NB4 (cell line): ENCODE measurements at regions not wholly inside any gene's neighbourhood (a gene's known extent, or its start where the extent isn't known, plus 50 kb on each side); places are given as distances from the start of the nearest gene placed in this dataset.
"Not testable (repeated sequence)": the region's sequence is repeated elsewhere in the genome, so short reads cannot be mapped to it uniquely, and the experiment has no call there.

Source experiments
- DNase-seq: peaks from one replicate; pipeline ENCODE4 v3.0.0; 2010; ENCODE audit warnings: low read depth
- H3K4me3 ChIP-seq: one replicate; pipeline ENCODE4 v1.5.1; 2011; ENCODE audit warnings: mild to moderate bottlenecking, low read depth, low read length, moderate library complexity
- MAX ChIP-seq: IDR thresholded peaks from 2 replicates; pipeline ENCODE4 v1.6.1; 2011; ENCODE audit warnings: low read depth, low read length
- MYC ChIP-seq: IDR thresholded peaks from 2 replicates; pipeline ENCODE4 v1.6.1; 2011; ENCODE audit warnings: low read depth, low read length
- POLR2A ChIP-seq: IDR thresholded peaks from 2 replicates; pipeline ENCODE4 v1.6.1; 2011; ENCODE audit warnings: mild to moderate bottlenecking; ENCODE audit not compliant: insufficient read length; ENCODE audit errors: extremely low read depth
- TF ChIP-seq, protein P1 (sequence below): IDR thresholded peaks from one replicate; pipeline ENCODE4 v1.5.1; 2012; ENCODE audit warnings: low read depth, low read length

DNA sequence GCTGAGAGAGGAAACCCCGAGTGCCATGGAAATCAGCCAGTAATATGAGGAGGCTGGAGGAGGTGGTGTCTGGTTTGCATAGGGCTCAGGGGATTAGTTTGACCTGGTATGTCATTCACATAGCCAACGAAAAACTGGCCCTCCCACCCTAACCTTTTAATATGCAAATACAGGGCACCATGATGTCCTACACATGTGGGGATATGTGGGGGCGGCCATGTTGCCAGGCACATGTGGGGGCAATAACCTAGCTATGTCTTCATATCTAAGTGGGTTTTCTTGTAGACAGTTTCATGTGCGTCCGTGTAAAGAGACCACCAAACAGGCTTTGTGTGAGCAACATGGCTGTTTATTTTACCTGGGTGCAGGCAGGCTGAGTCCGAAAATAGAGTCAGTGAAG lies 110.1 kb downstream of the MOBP start:
- TF ChIP-seq, protein P1, sequence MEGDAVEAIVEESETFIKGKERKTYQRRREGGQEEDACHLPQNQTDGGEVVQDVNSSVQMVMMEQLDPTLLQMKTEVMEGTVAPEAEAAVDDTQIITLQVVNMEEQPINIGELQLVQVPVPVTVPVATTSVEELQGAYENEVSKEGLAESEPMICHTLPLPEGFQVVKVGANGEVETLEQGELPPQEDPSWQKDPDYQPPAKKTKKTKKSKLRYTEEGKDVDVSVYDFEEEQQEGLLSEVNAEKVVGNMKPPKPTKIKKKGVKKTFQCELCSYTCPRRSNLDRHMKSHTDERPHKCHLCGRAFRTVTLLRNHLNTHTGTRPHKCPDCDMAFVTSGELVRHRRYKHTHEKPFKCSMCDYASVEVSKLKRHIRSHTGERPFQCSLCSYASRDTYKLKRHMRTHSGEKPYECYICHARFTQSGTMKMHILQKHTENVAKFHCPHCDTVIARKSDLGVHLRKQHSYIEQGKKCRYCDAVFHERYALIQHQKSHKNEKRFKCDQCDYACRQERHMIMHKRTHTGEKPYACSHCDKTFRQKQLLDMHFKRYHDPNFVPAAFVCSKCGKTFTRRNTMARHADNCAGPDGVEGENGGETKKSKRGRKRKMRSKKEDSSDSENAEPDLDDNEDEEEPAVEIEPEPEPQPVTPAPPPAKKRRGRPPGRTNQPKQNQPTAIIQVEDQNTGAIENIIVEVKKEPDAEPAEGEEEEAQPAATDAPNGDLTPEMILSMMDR = no peak
- TF ChIP-seq MAX (no peak), MYC (no peak), POLR2A (no peak)
- DNase-seq = no peak
- H3K4me3 ChIP-seq = no peak overlapping the region

DNA sequence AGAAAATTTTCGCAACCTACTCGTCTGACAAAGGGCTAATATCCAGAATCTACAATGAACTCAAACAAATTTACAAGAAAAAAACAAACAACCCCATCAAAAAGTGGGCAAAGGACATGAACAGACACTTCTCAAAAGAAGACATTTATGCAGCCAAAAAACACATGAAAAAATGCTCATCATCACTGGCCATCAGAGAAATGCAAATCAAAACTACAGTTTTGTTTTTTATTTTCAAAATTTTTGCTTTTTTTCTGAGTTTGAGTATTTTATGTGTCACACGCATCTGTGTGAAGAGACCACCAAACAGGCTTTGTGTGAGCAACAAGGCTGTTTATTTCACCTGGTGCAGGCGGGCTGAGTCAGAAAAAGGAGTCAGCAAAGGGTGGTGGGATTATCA lies 118.7 kb downstream of the MOBP start:
- not testable (repeated sequence) for DNase-seq

DNA sequence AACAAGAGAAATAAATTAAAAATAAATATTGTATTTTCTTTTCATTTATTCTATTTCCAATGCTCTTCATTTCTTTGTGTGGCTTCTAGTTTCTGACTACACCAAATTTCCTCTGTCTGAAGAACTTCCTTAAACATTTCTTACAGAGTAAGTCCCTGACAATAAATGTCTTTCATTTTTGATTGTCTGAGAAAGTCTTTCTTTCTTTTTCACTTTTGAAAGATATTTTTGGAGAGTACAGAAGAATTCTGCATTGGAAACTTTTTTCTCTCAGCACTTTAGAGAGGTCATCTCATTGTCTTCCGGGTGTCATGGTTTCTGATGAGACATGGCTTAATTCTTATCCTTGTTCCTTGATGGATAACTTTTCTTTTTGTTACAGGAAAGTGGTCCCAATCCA lies 119.6 kb downstream of the MOBP start:
- H3K4me3 ChIP-seq = no peak overlapping the region
- no peak for DNase-seq
- TF ChIP-seq MAX (no peak), POLR2A (no peak), MYC (no peak)

More for the DNA sequence above, 118.7 kb downstream of the MOBP start:
- H3K4me3 ChIP-seq = not testable (repeated sequence)

GRCh38 chr3:39590806-39591205 lies 123.3 kb downstream of the MOBP start:
- TF ChIP-seq MAX (no peak), MYC (no peak), POLR2A (no peak)
- TF ChIP-seq, protein P1 = no peak
- H3K4me3 ChIP-seq = no peak overlapping the region
- no peak for DNase-seq

GRCh38 chr3:39592311-39593050 lies 125.0 kb downstream of the MOBP start:
- no peak overlapping the region for H3K4me3 ChIP-seq
- no peak for DNase-seq
- TF ChIP-seq MAX (no peak), POLR2A (no peak), MYC (no peak)
- TF ChIP-seq, protein P1 = no peak

GRCh38 chr3:39593341-39593740 lies 125.9 kb downstream of the MOBP start:
- H3K4me3 ChIP-seq = no peak overlapping the region
- no peak for TF ChIP-seq MAX
- TF ChIP-seq, protein P1 = no peak
- no peak for TF ChIP-seq MYC
- no peak for TF ChIP-seq POLR2A
- no peak for DNase-seq

DNA sequence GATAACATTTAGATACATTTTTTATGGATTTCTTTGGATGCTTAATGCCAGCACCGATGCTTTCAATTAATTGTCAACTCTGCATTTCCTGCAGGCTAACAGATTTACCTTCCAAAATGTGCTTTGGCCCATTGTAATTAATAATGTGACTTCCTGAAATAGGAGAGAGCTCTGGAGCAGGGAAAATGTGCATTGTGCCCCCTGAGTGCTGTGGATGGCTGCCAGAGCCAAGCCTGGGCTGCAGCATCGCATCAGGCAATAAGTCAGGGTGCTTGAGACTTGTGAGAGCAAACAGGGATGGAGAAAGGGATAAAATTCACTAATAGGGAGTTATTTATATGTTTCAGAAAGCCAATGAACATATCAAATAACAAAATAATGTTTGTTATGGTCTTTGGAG lies 133.8 kb downstream of the MOBP start:
- no peak overlapping the region for H3K4me3 ChIP-seq
- TF ChIP-seq MYC (no peak), POLR2A (no peak), MAX (no peak)
- TF ChIP-seq, protein P1 = no peak
- DNase-seq = no peak
